Ectodermal cell (in vitro differentiated cells): ENCODE measurements at regions not wholly inside any gene's neighbourhood (a gene's known extent, or its start where the extent isn't known, plus 50 kb on each side); places are given as distances from the start of the nearest gene placed in this dataset.

Source experiments
- H3K27ac ChIP-seq: 2 replicates; pipeline ENCODE4 v1.7.0; 2013; ENCODE audit warnings: mild to moderate bottlenecking, low read depth, low read length; ENCODE audit not compliant: insufficient read depth, poor library complexity, severe bottlenecking
- H3K27me3 ChIP-seq: 2 replicates; pipeline ENCODE4 v1.7.0; 2013; ENCODE audit warnings: mild to moderate bottlenecking, low read length; ENCODE audit not compliant: insufficient read depth, control insufficient read depth, poor library complexity, severe bottlenecking
- H3K36me3 ChIP-seq: one replicate; pipeline ENCODE4 v1.7.0; 2013; ENCODE audit warnings: low read length; ENCODE audit not compliant: control insufficient read depth, insufficient read depth
- H3K4me1 ChIP-seq: one replicate; pipeline ENCODE4 v1.7.0; 2013; ENCODE audit warnings: low read length; ENCODE audit not compliant: control insufficient read depth, insufficient read depth
- H3K4me3 ChIP-seq: 2 replicates; pipeline ENCODE4 v1.7.0; 2013; ENCODE audit warnings: low read depth, low read length, control low read depth; ENCODE audit not compliant: insufficient read depth
- H3K9me3 ChIP-seq: 2 replicates; pipeline ENCODE4 v1.7.0; 2013; ENCODE audit warnings: mild to moderate bottlenecking, low read length, moderate library complexity; ENCODE audit not compliant: control insufficient read depth
- WGBS, 2 experiments: methylation state at CpG; one replicate each; pipeline ENCODE4 v1.1.7; 2013; ENCODE audit warnings: missing lambda C conversion rate in 2 of 2; 5-methylcytosine and 5-hydroxymethylcytosine counted together

- Histone ChIP-seq H3K9me3 (peaks cover 5% of the 10 kb centered on the region), H3K27me3 (no peaks in the 10 kb centered on the region), H3K4me1 (no peaks in the 10 kb centered on the region), H3K4me3 (no peak overlapping the region), H3K36me3 (no peaks in the 10 kb centered on the region), H3K27ac (no peak overlapping the region)
- WGBS, 2 experiments, result 95 to 100% methylated on average over 1 of the region's 1 CpG
Observed at GRCh38 chr20:11182720-11183119, 508.9 kb upstream of the JAG1 start.

GRCh38 chr20:11186301-11187008 is 512.7 kb upstream of the JAG1 start:
- Histone ChIP-seq H3K9me3 (peaks cover 5% of the 10 kb centered on the region), H3K27ac (no peak overlapping the region), H3K36me3 (no peaks in the 10 kb centered on the region), H3K4me1 (no peaks in the 10 kb centered on the region), H3K4me3 (no peak overlapping the region), H3K27me3 (no peaks in the 10 kb centered on the region)
- WGBS, 2 experiments, result 76 to 78% methylated on average over 2 to 3 of the region's 3 CpGs

- Histone ChIP-seq H3K27ac (no peak overlapping the region), H3K27me3 (no peaks in the 10 kb centered on the region), H3K36me3 (no peaks in the 10 kb centered on the region), H3K4me1 (peaks cover 6% of the 10 kb centered on the region), H3K4me3 (no peak overlapping the region), H3K9me3 (peaks cover 5% of the 10 kb centered on the region)
- 86 to 87% methylated on average over 8 of the region's 8 CpGs for WGBS, 2 experiments
Observed at GRCh38 chr20:11188843-11189603, 515.2 kb upstream of the JAG1 start.

- WGBS, 2 experiments, result 92 to 94% methylated on average over 2 of the region's 2 CpGs
- Histone ChIP-seq H3K36me3 (no peaks in the 10 kb centered on the region), H3K4me1 (peaks cover 6% of the 10 kb centered on the region), H3K27me3 (no peaks in the 10 kb centered on the region), H3K27ac (no peak overlapping the region), H3K9me3 (peaks cover 2% of the 10 kb centered on the region), H3K4me3 (no peak overlapping the region)
Observed at GRCh38 chr20:11190741-11191140, 516.9 kb upstream of the JAG1 start.

- WGBS, 2 experiments, result 94 to 96% methylated on average over 1 of the region's 1 CpG
- peaks cover 2% of the 10 kb centered on the region for H3K9me3 ChIP-seq
- H3K4me1 ChIP-seq, result peaks cover 6% of the 10 kb centered on the region
- no peaks in the 10 kb centered on the region for H3K27me3 ChIP-seq
- H3K27ac ChIP-seq, result no peak overlapping the region
- no peaks in the 10 kb centered on the region for H3K36me3 ChIP-seq
- no peak overlapping the region for H3K4me3 ChIP-seq
Observed at GRCh38 chr20:11192106-11192505, 518.3 kb upstream of the JAG1 start.

- Histone ChIP-seq H3K36me3 (no peaks in the 10 kb centered on the region), H3K27ac (no peak overlapping the region), H3K27me3 (no peaks in the 10 kb centered on the region), H3K4me1 (peaks cover 6% of the 10 kb centered on the region), H3K4me3 (no peak overlapping the region), H3K9me3 (no peaks in the 10 kb centered on the region)
Observed at GRCh38 chr20:11193241-11193640, 519.4 kb upstream of the JAG1 start.

- Histone ChIP-seq H3K9me3 (no peaks in the 10 kb centered on the region), H3K27me3 (no peaks in the 10 kb centered on the region), H3K4me1 (peaks cover 6% of the 10 kb centered on the region), H3K4me3 (no peak overlapping the region), H3K36me3 (no peaks in the 10 kb centered on the region), H3K27ac (no peak overlapping the region)
- WGBS, 2 experiments, result 85 to 96% methylated on average over 6 of the region's 6 CpGs
Observed at GRCh38 chr20:11195169-11195568, 521.4 kb upstream of the JAG1 start.

GRCh38 chr20:11195899-11196558 is 522.2 kb upstream of the JAG1 start:
- H3K27ac ChIP-seq, result no peak overlapping the region
- H3K4me1 ChIP-seq, result peaks cover 6% of the 10 kb centered on the region
- H3K27me3 ChIP-seq, result no peaks in the 10 kb centered on the region
- no peaks in the 10 kb centered on the region for H3K9me3 ChIP-seq
- 89 to 93% methylated on average over 8 of the region's 8 CpGs for WGBS, 2 experiments
- no peaks in the 10 kb centered on the region for H3K36me3 ChIP-seq
- H3K4me3 ChIP-seq, result no peak overlapping the region

GRCh38 chr20:11197851-11198250 is 524.1 kb upstream of the JAG1 start:
- Histone ChIP-seq H3K4me1 (no peaks in the 10 kb centered on the region), H3K27ac (no peak overlapping the region), H3K36me3 (no peaks in the 10 kb centered on the region), H3K27me3 (no peaks in the 10 kb centered on the region), H3K4me3 (no peak overlapping the region), H3K9me3 (no peaks in the 10 kb centered on the region)

- no peak overlapping the region for H3K27ac ChIP-seq
- H3K4me1 ChIP-seq, result no peaks in the 10 kb centered on the region
- H3K9me3 ChIP-seq, result no peaks in the 10 kb centered on the region
- no peak overlapping the region for H3K4me3 ChIP-seq
- no peaks in the 10 kb centered on the region for H3K27me3 ChIP-seq
- H3K36me3 ChIP-seq, result no peaks in the 10 kb centered on the region
Observed at GRCh38 chr20:11200423-11200822, 526.6 kb upstream of the JAG1 start.
